Neutrophil (primary cell): ENCODE measurements at regions not wholly inside any gene's neighbourhood (a gene's known extent, or its start where the extent isn't known, plus 50 kb on each side); places are given as distances from the start of the nearest gene placed in this dataset.

Source experiments
- H3K27ac ChIP-seq: fragments of 200-600 bp; sonication (generic); 2 replicates; pipeline ENCODE4 v1.5.1; 2016; ENCODE audit warnings: mild to moderate bottlenecking, moderate library complexity
- H3K27me3 ChIP-seq: fragments of 200-600 bp; sonication (generic); 2 replicates; pipeline ENCODE4 v1.6.0; 2016; ENCODE audit warnings: mild to moderate bottlenecking
- H3K36me3 ChIP-seq: fragments of 200-600 bp; sonication (generic); 2 replicates; pipeline ENCODE4 v1.5.1; 2017
- H3K4me1 ChIP-seq, 2 experiments: fragments of 200-600 bp in 1 of 2; sonication (generic) in 1 of 2; 1 replicate in 1 of 2; 2 replicates in 1 of 2; pipeline versions ENCODE4 v1.5.1 to v1.6.1; 2013 to 2016; ENCODE audit warnings: low read depth in 1 of 2, low read length in 1 of 2, mild to moderate bottlenecking in 1 of 2, moderate library complexity in 1 of 2; ENCODE audit not compliant: control insufficient read depth in 1 of 2, insufficient read depth in 1 of 2
- H3K4me3 ChIP-seq, 2 experiments: fragments of 200-600 bp in 1 of 2; sonication (generic) in 1 of 2; 1 replicate in 1 of 2; 2 replicates in 1 of 2; pipeline ENCODE4 v1.5.1; 2013 to 2016; ENCODE audit warnings: low read depth in 1 of 2, low read length in 1 of 2, mild to moderate bottlenecking in 1 of 2, moderate library complexity in 1 of 2
- H3K9me3 ChIP-seq: fragments of 200-600 bp; sonication (generic); 2 replicates; pipeline ENCODE4 v1.5.1; 2016
- TF ChIP-seq, protein P1 (sequence below): fragments of 200-600 bp; sonication (generic); IDR thresholded peaks from 2 replicates; pipeline ENCODE4 v1.5.1; 2016; ENCODE audit warnings: antibody characterized with exemption

DNA sequence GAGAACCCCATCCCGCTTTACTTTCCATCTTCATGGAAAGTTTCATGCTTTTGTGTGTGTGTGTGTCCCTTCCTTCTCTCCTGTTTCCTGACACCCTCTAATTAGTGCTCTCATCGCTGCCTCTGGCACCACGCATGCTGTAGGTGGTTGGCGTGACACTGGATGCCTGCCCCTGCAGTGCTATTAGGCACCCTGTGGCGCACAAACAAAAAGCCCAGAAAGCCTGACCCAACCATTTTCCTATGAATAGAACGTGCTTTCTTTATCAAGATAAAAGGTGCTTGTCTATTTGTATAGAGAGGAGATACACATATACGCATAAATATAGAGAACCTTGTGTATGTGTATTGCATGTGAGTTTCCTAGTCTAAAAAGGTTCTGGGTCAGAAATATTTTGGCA lies 120.8 kb upstream of the CDCA7L start:
- TF ChIP-seq, protein P1, sequence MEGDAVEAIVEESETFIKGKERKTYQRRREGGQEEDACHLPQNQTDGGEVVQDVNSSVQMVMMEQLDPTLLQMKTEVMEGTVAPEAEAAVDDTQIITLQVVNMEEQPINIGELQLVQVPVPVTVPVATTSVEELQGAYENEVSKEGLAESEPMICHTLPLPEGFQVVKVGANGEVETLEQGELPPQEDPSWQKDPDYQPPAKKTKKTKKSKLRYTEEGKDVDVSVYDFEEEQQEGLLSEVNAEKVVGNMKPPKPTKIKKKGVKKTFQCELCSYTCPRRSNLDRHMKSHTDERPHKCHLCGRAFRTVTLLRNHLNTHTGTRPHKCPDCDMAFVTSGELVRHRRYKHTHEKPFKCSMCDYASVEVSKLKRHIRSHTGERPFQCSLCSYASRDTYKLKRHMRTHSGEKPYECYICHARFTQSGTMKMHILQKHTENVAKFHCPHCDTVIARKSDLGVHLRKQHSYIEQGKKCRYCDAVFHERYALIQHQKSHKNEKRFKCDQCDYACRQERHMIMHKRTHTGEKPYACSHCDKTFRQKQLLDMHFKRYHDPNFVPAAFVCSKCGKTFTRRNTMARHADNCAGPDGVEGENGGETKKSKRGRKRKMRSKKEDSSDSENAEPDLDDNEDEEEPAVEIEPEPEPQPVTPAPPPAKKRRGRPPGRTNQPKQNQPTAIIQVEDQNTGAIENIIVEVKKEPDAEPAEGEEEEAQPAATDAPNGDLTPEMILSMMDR, result no peak
- Histone ChIP-seq H3K4me1 (no peaks in the 10 kb centered on the region), H3K4me3 (no peak overlapping the region), H3K9me3 (no peaks in the 10 kb centered on the region), H3K27ac (no peak overlapping the region), H3K27me3 (no peaks in the 10 kb centered on the region), H3K36me3 (no peaks in the 10 kb centered on the region)

DNA sequence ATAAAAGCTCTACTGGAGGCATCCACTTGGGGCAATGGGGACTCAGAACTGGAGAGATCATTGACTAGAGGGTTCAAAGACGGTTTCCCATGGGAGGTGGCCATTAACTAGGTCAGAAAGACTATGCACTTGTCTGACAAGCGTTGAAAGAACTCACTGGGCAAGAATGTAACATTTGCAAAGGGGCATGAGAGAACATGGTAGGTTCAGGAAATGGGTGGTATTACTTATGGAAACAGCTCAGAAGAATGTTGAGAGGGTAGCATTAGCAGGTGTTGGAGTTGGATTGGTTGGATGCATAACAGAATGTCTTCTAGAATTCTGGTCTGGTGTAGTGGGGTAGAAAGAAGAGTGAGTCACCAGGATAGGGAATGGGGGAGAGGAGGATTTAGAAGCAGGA lies 119.1 kb upstream of the CDCA7L start:
- no peak overlapping the region for H3K27ac ChIP-seq
- TF ChIP-seq, protein P1, result no peak
- H3K4me3 ChIP-seq, result no peak overlapping the region
- no peaks in the 10 kb centered on the region for H3K36me3 ChIP-seq
- H3K27me3 ChIP-seq, result no peaks in the 10 kb centered on the region
- H3K4me1 ChIP-seq, result no peaks in the 10 kb centered on the region
- H3K9me3 ChIP-seq, result no peaks in the 10 kb centered on the region

DNA sequence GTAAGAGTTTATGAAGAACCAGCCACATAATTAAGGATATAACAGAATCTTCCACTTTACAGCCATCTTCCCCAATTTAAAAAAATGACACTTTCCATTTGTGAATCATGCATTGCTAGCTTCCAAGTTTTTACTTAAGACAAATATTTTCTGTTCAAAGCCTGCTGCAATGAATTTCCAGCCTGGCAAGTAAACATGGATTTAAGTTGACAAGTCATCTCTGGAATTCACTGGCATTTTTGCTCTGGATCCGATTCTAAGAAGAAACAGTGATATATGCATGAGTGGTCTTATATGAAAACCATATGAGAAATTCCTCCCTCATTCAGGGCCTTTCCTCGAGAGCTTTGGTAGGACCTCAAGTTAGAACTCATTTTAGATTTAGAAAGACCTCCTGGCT lies 116.1 kb upstream of the CDCA7L start:
- H3K9me3 ChIP-seq, result no peaks in the 10 kb centered on the region
- no peaks in the 10 kb centered on the region for H3K27me3 ChIP-seq
- no peak overlapping the region for H3K27ac ChIP-seq
- no peaks in the 10 kb centered on the region for H3K4me1 ChIP-seq
- H3K4me3 ChIP-seq, result no peak overlapping the region
- TF ChIP-seq, protein P1, result no peak
- H3K36me3 ChIP-seq, result no peaks in the 10 kb centered on the region

DNA sequence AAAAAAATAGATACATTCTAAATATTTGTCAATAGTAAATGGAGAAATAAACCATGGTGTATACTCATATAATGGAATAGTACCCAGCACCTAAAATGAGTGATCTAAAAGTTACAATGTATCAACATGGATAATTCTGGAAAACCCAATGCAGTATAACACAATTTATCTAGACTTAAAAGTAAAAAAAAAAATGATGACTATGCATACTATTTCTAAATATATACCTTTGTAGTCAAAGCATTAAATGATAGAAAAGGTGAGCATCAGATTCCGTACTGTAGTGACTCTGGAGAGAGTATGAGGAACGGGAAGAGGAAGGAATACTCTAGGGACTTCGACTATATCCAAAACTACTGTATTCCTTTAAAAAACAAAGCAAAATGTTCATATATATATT lies 115.2 kb upstream of the CDCA7L start:
- Histone ChIP-seq H3K9me3 (no peaks in the 10 kb centered on the region), H3K27me3 (no peaks in the 10 kb centered on the region), H3K36me3 (no peaks in the 10 kb centered on the region), H3K4me3 (no peak overlapping the region), H3K27ac (no peak overlapping the region), H3K4me1 (no peaks in the 10 kb centered on the region)
- TF ChIP-seq, protein P1, result no peak

DNA sequence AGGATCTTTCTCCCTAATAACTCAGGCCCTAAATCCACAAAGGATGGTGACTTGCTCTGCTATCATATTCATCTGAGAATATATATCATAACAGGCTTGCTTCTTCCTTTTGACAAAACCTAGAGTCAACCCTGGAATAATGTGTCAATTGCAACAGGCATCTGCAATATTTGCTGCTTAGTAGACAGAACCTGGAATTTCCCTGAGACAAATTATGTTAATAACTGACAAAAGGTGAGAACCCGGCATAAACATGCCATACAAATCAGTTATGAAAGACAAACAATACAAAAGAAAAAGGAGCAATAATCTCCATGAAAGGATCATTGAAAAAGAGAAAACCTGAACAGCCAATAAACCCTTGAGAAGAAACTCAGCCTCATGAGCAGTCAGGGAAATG lies 114.5 kb upstream of the CDCA7L start:
- Histone ChIP-seq H3K4me1 (no peaks in the 10 kb centered on the region), H3K27me3 (no peaks in the 10 kb centered on the region), H3K4me3 (no peak overlapping the region), H3K9me3 (no peaks in the 10 kb centered on the region), H3K36me3 (no peaks in the 10 kb centered on the region), H3K27ac (no peak overlapping the region)
- TF ChIP-seq, protein P1, result no peak

DNA sequence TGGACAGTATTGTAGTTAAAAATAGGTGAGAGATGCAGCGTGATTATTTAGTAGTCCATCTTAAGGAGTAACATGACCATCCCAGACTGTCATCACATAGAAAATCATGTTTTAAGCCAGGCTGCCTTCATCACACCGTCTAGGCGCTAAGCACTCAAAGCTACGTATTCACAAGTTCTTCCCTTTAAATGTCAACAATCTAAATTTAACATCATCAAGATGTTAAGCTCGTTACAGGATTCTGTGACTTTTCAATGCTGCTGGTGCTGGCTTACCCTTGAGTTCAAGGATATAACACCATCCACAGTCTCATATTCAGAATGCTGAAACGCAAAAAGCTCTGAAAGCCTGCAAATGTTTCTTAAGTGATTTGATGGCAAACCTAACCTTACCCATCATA lies 109.5 kb upstream of the CDCA7L start:
- Histone ChIP-seq H3K4me1 (no peaks in the 10 kb centered on the region), H3K27me3 (no peaks in the 10 kb centered on the region), H3K9me3 (no peaks in the 10 kb centered on the region), H3K4me3 (no peak overlapping the region), H3K36me3 (no peaks in the 10 kb centered on the region), H3K27ac (no peak overlapping the region)
- TF ChIP-seq, protein P1, result no peak
